Psoas muscle (tissue), 7 donors: ENCODE measurements at regions not wholly inside any gene's neighbourhood (a gene's known extent, or its start where the extent isn't known, plus 50 kb on each side); places are given as distances from the start of the nearest gene placed in this dataset.

Source experiments
- ATAC-seq, 4 donors: fragments of 200-7000 bp; cut with Tn5 transposase; one replicate each; pipeline ENCODE4 v1.9.1; 2020; ENCODE audit warnings: moderate library complexity in 3 of 4, mild to moderate bottlenecking in 2 of 4
- DNase-seq, 2 donors: peaks; one replicate each; pipeline ENCODE4 v3.0.0-alpha.2; 2020
- H3K27ac ChIP-seq: fragments of 200-600 bp; one replicate; pipeline ENCODE4 v1.8.0; 2022
- H3K27me3 ChIP-seq, 3 donors: fragments of 200-600 bp in 1 of 3; one replicate each; pipeline versions ENCODE4 v1.6.1 to v1.8.0; 2013 to 2022; ENCODE audit warnings: low read length in 2 of 3, mild to moderate bottlenecking in 2 of 3, moderate library complexity in 1 of 3; ENCODE audit not compliant: insufficient read depth in 3 of 3
- H3K36me3 ChIP-seq, 2 donors: fragments of 200-600 bp in 1 of 2; one replicate each; pipeline versions ENCODE4 v1.6.1 to v1.8.0; 2013 to 2022; ENCODE audit warnings: low read depth in 1 of 2, mild to moderate bottlenecking in 1 of 2, moderate library complexity in 1 of 2; ENCODE audit not compliant: insufficient read depth in 1 of 2
- H3K4me1 ChIP-seq: fragments of 200-600 bp; one replicate; pipeline ENCODE4 v1.8.0; 2022
- H3K4me3 ChIP-seq: fragments of 200-600 bp; one replicate; pipeline ENCODE4 v1.8.0; 2022; ENCODE audit warnings: mild to moderate bottlenecking
- H3K9me3 ChIP-seq: fragments of 200-600 bp; one replicate; pipeline ENCODE4 v1.8.0; 2022
- WGBS, 3 donors: extraction: QIAGEN DNeasy Blood & Tissue Kit; methylation state at CpG; one replicate each; pipeline versions ENCODE4 v1.1.6 to v1.1.7; 2013; 5-methylcytosine and 5-hydroxymethylcytosine counted together
- intact Hi-C, 2 donors: fragments of 100-400 bp; cut with DNase I; formaldehyde crosslinking; loops; one replicate each; pipeline versions ENCODE4 v1.11.0 to v1.14.2; 2022
- TF ChIP-seq, protein P1 (sequence below): fragments of 200-600 bp; IDR thresholded peaks from one replicate; pipeline ENCODE4 v1.8.0; 2022; ENCODE audit warnings: antibody characterized with exemption
- donor health status: healthy with polysubstance abuse.
- donor health status: DM: no; HTN: no; CAD: no; lungs with moderate emphysema.
- donor health status: Bipolar disorder and iron deficiency.
- donor health status: healthy.
- donor health status: DM: yes; HTN: yes; CAD: no.
- donor health status: DM: no; HTN: no; CAD: no.
- donor health status: DM: yes; HTN: yes; CAD: no.

GRCh38 chr1:241411776-241412338, 54.9 kb upstream of the RGS7 start:
- TF ChIP-seq, protein P1, sequence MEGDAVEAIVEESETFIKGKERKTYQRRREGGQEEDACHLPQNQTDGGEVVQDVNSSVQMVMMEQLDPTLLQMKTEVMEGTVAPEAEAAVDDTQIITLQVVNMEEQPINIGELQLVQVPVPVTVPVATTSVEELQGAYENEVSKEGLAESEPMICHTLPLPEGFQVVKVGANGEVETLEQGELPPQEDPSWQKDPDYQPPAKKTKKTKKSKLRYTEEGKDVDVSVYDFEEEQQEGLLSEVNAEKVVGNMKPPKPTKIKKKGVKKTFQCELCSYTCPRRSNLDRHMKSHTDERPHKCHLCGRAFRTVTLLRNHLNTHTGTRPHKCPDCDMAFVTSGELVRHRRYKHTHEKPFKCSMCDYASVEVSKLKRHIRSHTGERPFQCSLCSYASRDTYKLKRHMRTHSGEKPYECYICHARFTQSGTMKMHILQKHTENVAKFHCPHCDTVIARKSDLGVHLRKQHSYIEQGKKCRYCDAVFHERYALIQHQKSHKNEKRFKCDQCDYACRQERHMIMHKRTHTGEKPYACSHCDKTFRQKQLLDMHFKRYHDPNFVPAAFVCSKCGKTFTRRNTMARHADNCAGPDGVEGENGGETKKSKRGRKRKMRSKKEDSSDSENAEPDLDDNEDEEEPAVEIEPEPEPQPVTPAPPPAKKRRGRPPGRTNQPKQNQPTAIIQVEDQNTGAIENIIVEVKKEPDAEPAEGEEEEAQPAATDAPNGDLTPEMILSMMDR = no peak
- DNase-seq (no peak), ATAC-seq (no peak)
- H3K27ac ChIP-seq = no peak overlapping the region
- no peaks in the 10 kb centered on the region for H3K27me3 ChIP-seq
- H3K4me3 ChIP-seq = no peak overlapping the region
- H3K9me3 ChIP-seq = no peaks in the 10 kb centered on the region
- no peaks in the 10 kb centered on the region for H3K4me1 ChIP-seq
- WGBS, 3 donors = 67 to 68% (median 68%) methylated on average over 6 of the region's 6 CpGs
- intact Hi-C loops = no loop called here
- H3K36me3 ChIP-seq = no peaks in the 10 kb centered on the region

DNA sequence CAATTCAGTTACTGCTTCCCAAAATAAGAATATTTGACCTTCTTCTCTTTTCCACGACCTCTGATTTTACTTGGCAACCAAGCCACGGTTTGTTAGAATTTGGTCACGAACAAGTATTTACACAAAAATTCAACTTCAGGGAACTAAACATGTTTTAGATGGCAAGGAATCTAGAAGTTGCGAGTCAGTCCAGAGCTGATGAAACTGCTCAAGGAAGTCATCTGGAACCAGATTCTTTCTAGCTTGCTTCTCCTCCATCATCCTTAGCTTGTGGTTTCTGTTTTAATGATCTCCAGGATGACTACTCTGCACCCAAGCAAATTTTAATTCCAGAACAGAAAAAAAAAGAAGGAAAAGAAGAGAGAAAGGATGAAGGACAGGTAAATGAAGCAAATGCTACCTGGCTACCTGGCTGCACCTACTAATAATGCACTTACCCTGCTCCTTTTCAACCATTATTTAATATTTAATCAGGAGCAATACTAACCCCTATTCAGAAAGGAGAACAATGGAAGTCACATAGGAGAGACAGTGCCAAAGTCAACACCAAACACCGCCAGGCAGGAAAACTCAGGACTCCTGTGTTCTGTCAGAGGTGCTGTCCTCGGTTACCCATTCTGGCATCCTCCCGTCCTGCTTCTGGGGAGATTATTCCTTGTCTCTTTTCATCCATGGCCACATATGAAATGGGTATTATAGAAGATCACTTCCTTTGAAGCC, 54.2 kb upstream of the RGS7 start:
- TF ChIP-seq, protein P1 = no peak
- Histone ChIP-seq H3K4me1 (no peaks in the 10 kb centered on the region), H3K27me3 (no peaks in the 10 kb centered on the region), H3K27ac (no peak overlapping the region), H3K4me3 (no peak overlapping the region), H3K9me3 (no peaks in the 10 kb centered on the region), H3K36me3 (no peaks in the 10 kb centered on the region)
- intact Hi-C loops = no loop called here
- DNase-seq (no peak), ATAC-seq (no peak)
- 71 to 73% (median 72%) methylated on average over 7 of the region's 7 CpGs for WGBS, 3 donors

GRCh38 chr1:241408170-241408569, 51.2 kb upstream of the RGS7 start:
- Histone ChIP-seq H3K9me3 (no peaks in the 10 kb centered on the region), H3K27me3 (no peaks in the 10 kb centered on the region), H3K4me3 (no peak overlapping the region), H3K36me3 (no peaks in the 10 kb centered on the region), H3K4me1 (no peaks in the 10 kb centered on the region), H3K27ac (no peak overlapping the region)
- no peak for DNase-seq
- TF ChIP-seq, protein P1 = no peak
- WGBS, 3 donors = 64 to 70% (median 67%) methylated on average over 3 of the region's 3 CpGs
- ATAC-seq = no peak
- intact Hi-C loops = no loop called here
